HepG2 (cell line): ENCODE measurements at regions not wholly inside any gene's neighbourhood (a gene's known extent, or its start where the extent isn't known, plus 50 kb on each side); places are given as distances from the start of the nearest gene placed in this dataset.

Experiments
- ATAC-seq: fragments of 200-7000 bp; cut with Tn5 transposase; 3 replicates; pipeline ENCODE4 v1.9.1; 2020; ENCODE audit warnings: mild to moderate bottlenecking, moderate library complexity
- BruUV-seq: library from RNA; stranded (reverse); fragments of 400-500 nt; replicated peaks from 2 replicates; lab custom pipeline; 2021; lab: Mats Ljungman, UMichigan
- CTCF ChIA-PET: fragments of 300-600 bp; formaldehyde crosslinking; extraction: SDS; loops from one replicate; lab custom pipeline; 2021; ENCODE audit warnings: low total read pairs, inconsistent platforms, low intra/inter-chr PET ratio; lab: Yijun Ruan, JAX
- POLR2A ChIA-PET: fragments of 350-600 bp; sonication (Branson Sonifier 250); formaldehyde crosslinking; loops from one replicate; lab custom pipeline; 2020; ENCODE audit warnings: antibody characterized with exemption, inconsistent platforms; lab: Yijun Ruan, JAX
- DNase-seq: peaks from one replicate; pipeline ENCODE4 v3.0.0-alpha.2; 2015; ENCODE audit warnings: low spot score
- FAIRE-seq: peaks from 3 replicates; lab custom pipeline; 2011; peaks lifted over from hg19 to GRCh38; lab: Jason Lieb, UNC
- H2AFZ ChIP-seq: one replicate; pipeline ENCODE4 v1.6.1; 2011; ENCODE audit warnings: low read length, inconsistent platforms
- H3K27ac ChIP-seq: fragments of 300-600 bp; 3 replicates; pipeline ENCODE4 v1.8.0; 2011; ENCODE audit warnings: mixed run types, mild to moderate bottlenecking, mixed read lengths, low read length, inconsistent platforms; ENCODE audit not compliant: insufficient read depth; ENCODE audit errors: extremely low read length
- H3K27me3 ChIP-seq, 2 experiments: fragments of 200-600 bp in 1 of 2; 2 replicates in 1 of 2; 3 replicates in 1 of 2; pipeline versions ENCODE4 v1.6.0 to v1.8.0; 2011; ENCODE audit warnings: low read length in 2 of 2, mild to moderate bottlenecking in 2 of 2, moderate library complexity in 2 of 2, inconsistent platforms in 1 of 2; ENCODE audit not compliant: insufficient read depth in 2 of 2, control insufficient read depth in 1 of 2
- H3K36me3 ChIP-seq, 2 experiments: fragments of 200-600 bp in 1 of 2; replicated peaks in 1 of 2; 2 replicates in 1 of 2; 3 replicates in 1 of 2; pipeline versions ENCODE4 v1.5.1 to v1.8.0; 2011; ENCODE audit warnings: low read length in 2 of 2, inconsistent platforms in 1 of 2; ENCODE audit not compliant: insufficient read depth in 2 of 2, control insufficient read depth in 1 of 2
- H3K4me1 ChIP-seq: 2 replicates; pipeline ENCODE4 v1.5.1; 2012; ENCODE audit warnings: low read length, inconsistent platforms; ENCODE audit not compliant: insufficient read depth
- H3K4me2 ChIP-seq: 2 replicates; pipeline ENCODE4 v1.6.0; 2011; ENCODE audit warnings: low read depth, low read length, inconsistent platforms
- H3K4me3 ChIP-seq, 3 experiments: fragments of 200-600 bp in 1 of 3; sonication (generic), shearing (Covaris generic) in 1 of 3; replicated peaks in 1 of 3; 2 replicates each; pipeline ENCODE4 v1.5.1; 2011 to 2016; ENCODE audit warnings: low read length in 3 of 3, inconsistent platforms in 2 of 3, low read depth in 2 of 3, mild to moderate bottlenecking in 2 of 3, control low read depth in 1 of 3, mixed read lengths in 1 of 3; ENCODE audit not compliant: insufficient read depth in 1 of 3
- H3K79me2 ChIP-seq: one replicate; pipeline ENCODE4 v1.6.1; 2011; ENCODE audit warnings: low read length, inconsistent platforms; ENCODE audit not compliant: insufficient read depth
- H3K9ac ChIP-seq: 2 replicates; pipeline ENCODE4 v1.6.0; 2011; ENCODE audit warnings: mild to moderate bottlenecking, low read depth, low read length, inconsistent platforms; ENCODE audit not compliant: insufficient read depth
- H3K9me3 ChIP-seq: 2 replicates; pipeline ENCODE4 v1.5.1; 2012; ENCODE audit warnings: mild to moderate bottlenecking, low read length
- H4K20me1 ChIP-seq: 2 replicates; pipeline ENCODE4 v1.6.0; 2011; ENCODE audit warnings: inconsistent platforms, mild to moderate bottlenecking, low read length, moderate library complexity; ENCODE audit not compliant: insufficient read depth
- EHMT2 ChIP-seq: fragments of 200-600 bp; sonication (generic); IDR thresholded peaks from 2 replicates; pipeline ENCODE4 v1.7.0; 2017; ENCODE audit warnings: antibody characterized with exemption, low read depth, low read length, borderline replicate concordance
- ETV6 ChIP-seq: sonication (generic); formaldehyde crosslinking; conservative IDR thresholded peaks from 2 replicates; pipeline ENCODE4 v1.4.0; 2020; ENCODE audit warnings: missing genetic modification reagents
- YEATS2 ChIP-seq: sonication (generic); formaldehyde crosslinking; IDR thresholded peaks from 2 replicates; pipeline ENCODE4 v1.4.0; 2020; ENCODE audit warnings: missing genetic modification reagents, borderline replicate concordance
- YEATS4 ChIP-seq: sonication (generic); formaldehyde crosslinking; IDR thresholded peaks from 2 replicates; pipeline ENCODE4 v1.4.0; 2020; ENCODE audit warnings: missing genetic modification reagents, borderline replicate concordance
- ZNF878 ChIP-seq: sonication (generic); formaldehyde crosslinking; IDR thresholded peaks from 2 replicates; pipeline ENCODE4 v1.8.1; 2023; ENCODE audit warnings: mild to moderate bottlenecking, missing genetic modification reagents, moderate library complexity
- ZSCAN30 ChIP-seq: sonication (generic); formaldehyde crosslinking; IDR thresholded peaks from 2 replicates; pipeline ENCODE4 v1.5.0; 2020; ENCODE audit warnings: mild to moderate bottlenecking, missing genetic modification reagents
- WGBS: methylation state at CpG from one replicate; pipeline ENCODE4 v1.1.6; 2017; ENCODE audit warnings: low lambda C conversion rate; 5-methylcytosine and 5-hydroxymethylcytosine counted together
- in situ Hi-C: cut with HindIII; loops from 2 replicates; pipeline ENCODE4 v1.10.0; 2017; ENCODE audit warnings: low pct_unique_long_range_greater_than_20kb; ENCODE audit not compliant: extremely low pct_ligation_motif_present
- intact Hi-C: fragments of 100-400 bp; cut with micrococcal nuclease; formaldehyde crosslinking; loops from one replicate; pipeline ENCODE4 v1.10.0; 2022; ENCODE audit not compliant: unreplicated experiment
- TF ChIP-seq, protein P1 (sequence below): sonication (generic); formaldehyde crosslinking; IDR thresholded peaks from 2 replicates; pipeline ENCODE4 v1.4.0; 2020; ENCODE audit warnings: missing genetic modification reagents
- TF ChIP-seq, protein P2 (sequence below): sonication (generic); formaldehyde crosslinking; IDR thresholded peaks from 2 replicates; pipeline ENCODE4 v1.8.1; 2023; ENCODE audit warnings: missing genetic modification reagents, mild to moderate bottlenecking, borderline replicate concordance

DNA sequence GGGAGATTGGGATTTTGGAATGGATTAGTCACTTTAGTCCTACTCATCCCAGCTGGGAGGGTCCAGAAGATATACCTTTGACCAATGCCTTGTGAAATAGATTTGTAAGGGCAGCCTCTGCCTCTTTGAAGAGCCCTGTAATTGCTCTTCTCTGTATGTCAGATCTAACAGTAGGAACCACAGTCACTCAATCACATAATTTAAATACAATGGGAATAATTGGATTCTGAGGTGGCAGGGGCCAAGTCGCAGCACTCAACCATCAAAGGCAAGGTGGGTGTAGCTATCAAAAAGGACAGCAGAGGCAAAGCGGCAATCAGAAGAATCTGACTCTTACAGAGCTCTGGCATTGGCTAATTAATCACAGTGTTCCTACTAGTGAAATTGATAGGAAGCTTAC lies 650.9 kb upstream of the ANKRD30A start:
- 17% methylated on average over 2 of the region's 2 CpGs for WGBS
- Histone ChIP-seq H3K27ac (no peak overlapping the region), H3K36me3 (no peaks in the 10 kb centered on the region), H3K27me3 (no peaks in the 10 kb centered on the region), H2AFZ (no peak overlapping the region), H3K79me2 (no peaks in the 10 kb centered on the region), H3K4me2 (no peak overlapping the region), H4K20me1 (no peaks in the 10 kb centered on the region), H3K4me3 (no peak overlapping the region), H3K4me1 (no peaks in the 10 kb centered on the region), H3K9ac (no peak overlapping the region), H3K9me3 (no peaks in the 10 kb centered on the region)
- no peak for FAIRE-seq
- TF ChIP-seq, protein P1, sequence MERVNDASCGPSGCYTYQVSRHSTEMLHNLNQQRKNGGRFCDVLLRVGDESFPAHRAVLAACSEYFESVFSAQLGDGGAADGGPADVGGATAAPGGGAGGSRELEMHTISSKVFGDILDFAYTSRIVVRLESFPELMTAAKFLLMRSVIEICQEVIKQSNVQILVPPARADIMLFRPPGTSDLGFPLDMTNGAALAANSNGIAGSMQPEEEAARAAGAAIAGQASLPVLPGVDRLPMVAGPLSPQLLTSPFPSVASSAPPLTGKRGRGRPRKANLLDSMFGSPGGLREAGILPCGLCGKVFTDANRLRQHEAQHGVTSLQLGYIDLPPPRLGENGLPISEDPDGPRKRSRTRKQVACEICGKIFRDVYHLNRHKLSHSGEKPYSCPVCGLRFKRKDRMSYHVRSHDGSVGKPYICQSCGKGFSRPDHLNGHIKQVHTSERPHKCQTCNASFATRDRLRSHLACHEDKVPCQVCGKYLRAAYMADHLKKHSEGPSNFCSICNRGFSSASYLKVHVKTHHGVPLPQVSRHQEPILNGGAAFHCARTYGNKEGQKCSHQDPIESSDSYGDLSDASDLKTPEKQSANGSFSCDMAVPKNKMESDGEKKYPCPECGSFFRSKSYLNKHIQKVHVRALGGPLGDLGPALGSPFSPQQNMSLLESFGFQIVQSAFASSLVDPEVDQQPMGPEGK = no peak
- TF ChIP-seq, protein P2, sequence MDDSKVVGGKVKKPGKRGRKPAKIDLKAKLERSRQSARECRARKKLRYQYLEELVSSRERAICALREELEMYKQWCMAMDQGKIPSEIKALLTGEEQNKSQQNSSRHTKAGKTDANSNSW (CRISPR knock-in tag) = no peak
- no peak for TF ChIP-seq EHMT2
- no peak for TF ChIP-seq ZSCAN30 (CRISPR knock-in tag)
- no peak for TF ChIP-seq YEATS4
- no peak for TF ChIP-seq ZNF878
- TF ChIP-seq YEATS2 (CRISPR knock-in tag) = no peak
- no peak for TF ChIP-seq ETV6 (CRISPR knock-in tag)
- CTCF ChIA-PET = no interaction called here
- no peak for ATAC-seq
- in situ Hi-C loops (no loop called here), intact Hi-C loops (no loop called here)
- POLR2A ChIA-PET = no interaction called here
- BruUV-seq = no TSS peak
- DNase-seq = no peak
